ENCODE measurements at regions not wholly inside any gene's neighbourhood (a gene's known extent, or its start where the extent isn't known, plus 50 kb on each side); places are given as distances from the start of the nearest gene placed in this dataset.

DNA sequence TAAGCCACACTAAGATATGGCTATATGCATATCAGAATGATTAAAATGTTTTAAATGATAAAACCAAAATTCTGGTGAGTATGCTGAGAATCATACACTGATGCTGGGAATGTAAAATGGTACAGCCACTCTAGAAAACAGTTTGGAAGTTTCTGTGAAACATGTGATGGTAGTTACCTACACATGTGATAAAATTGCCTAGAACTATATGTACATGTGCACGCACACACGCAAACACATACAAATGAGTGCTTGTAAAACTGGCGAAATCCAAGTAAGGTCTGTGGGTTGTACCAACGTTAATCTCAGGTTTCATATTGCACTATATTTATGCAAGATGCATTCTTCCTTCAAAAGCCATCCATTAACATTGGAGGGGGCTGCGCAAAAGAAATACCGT is 195.0 kb upstream of the RAB6C start:
- TF ChIP-seq CTCF (conservative IDR thresholded peaks at IDR 0.05; ENCODE audit: low read depth, low read length) (no peak), EZH2 (IDR thresholded peaks at IDR 0.05; ENCODE audit: borderline replicate concordance, low read depth, low read length, poor library complexity, severe bottlenecking) (no peak)

Data from A673 (cell line).